Caco-2 (cell line): ENCODE measurements at regions not wholly inside any gene's neighbourhood (a gene's known extent, or its start where the extent isn't known, plus 50 kb on each side); places are given as distances from the start of the nearest gene placed in this dataset.
"Not testable (repeated sequence)": the region's sequence is repeated elsewhere in the genome, so short reads cannot be mapped to it uniquely, and the experiment has no call there.

Experiments
- BruUV-seq: library from RNA; stranded (reverse); fragments of 400-500 nt; replicated peaks from 2 replicates; lab custom pipeline; 2021; lab: Mats Ljungman, UMichigan
- CTCF ChIA-PET: fragments of 300-600 bp; sonication (Branson Sonifier 250); formaldehyde crosslinking; loops from one replicate; lab custom pipeline; 2022; ENCODE audit warnings: antibody characterized with exemption; lab: Charles Lee
- POLR2A ChIA-PET: fragments of 300-600 bp; sonication (Branson Sonifier 250); formaldehyde crosslinking; loops from one replicate; lab custom pipeline; 2022; ENCODE audit warnings: antibody characterized with exemption; lab: Charles Lee
- DNase-seq, 2 experiments: peaks; one replicate each; pipeline versions ENCODE4 v3.0.0 to v3.0.0-alpha.2; 2020 to 2022
- H3K27me3 ChIP-seq: replicated peaks from 2 replicates; pipeline ENCODE4 v1.6.0; 2011; ENCODE audit warnings: low read length; ENCODE audit not compliant: control insufficient read depth, insufficient read depth
- H3K36me3 ChIP-seq: 2 replicates; pipeline ENCODE4 v1.5.1; 2011; ENCODE audit warnings: low read length; ENCODE audit not compliant: control insufficient read depth, insufficient read depth
- H3K4me1 ChIP-seq: fragments of 250-450 bp; sonication (Bioruptor Pico); 2 replicates; pipeline ENCODE4 v1.5.1; 2020; ENCODE audit warnings: mild to moderate bottlenecking
- H3K4me3 ChIP-seq: 2 replicates; pipeline ENCODE4 v1.5.1; 2011; ENCODE audit warnings: low read depth, mild to moderate bottlenecking, control low read depth, low read length
- H3K9me3 ChIP-seq: fragments of 250-450 bp; sonication (Bioruptor Pico); 2 replicates; pipeline ENCODE4 v1.5.1; 2020; ENCODE audit warnings: mild to moderate bottlenecking, moderate library complexity
- H3K27ac Mint-ChIP-seq: one replicate; pipeline ENCODE4 v1.8.0; 2022; ENCODE audit warnings: mixed read lengths; ENCODE audit not compliant: unreplicated experiment
- H3K27me3 Mint-ChIP-seq: one replicate; pipeline ENCODE4 v1.8.0; 2022; ENCODE audit warnings: mixed read lengths; ENCODE audit not compliant: insufficient read depth, unreplicated experiment
- H3K36me3 Mint-ChIP-seq: one replicate; pipeline ENCODE4 v1.8.0; 2022; ENCODE audit warnings: mild to moderate bottlenecking, mixed read lengths; ENCODE audit not compliant: insufficient read depth, unreplicated experiment
- H3K4me1 Mint-ChIP-seq: one replicate; pipeline ENCODE4 v1.8.0; 2022; ENCODE audit warnings: low read depth, mixed read lengths; ENCODE audit not compliant: unreplicated experiment
- H3K4me3 Mint-ChIP-seq: one replicate; pipeline ENCODE4 v1.8.0; 2022; ENCODE audit warnings: mild to moderate bottlenecking, moderate library complexity, mixed read lengths; ENCODE audit not compliant: unreplicated experiment
- H3K9me3 Mint-ChIP-seq: one replicate; pipeline ENCODE4 v1.8.0; 2022; ENCODE audit warnings: mixed read lengths; ENCODE audit not compliant: unreplicated experiment
- CTCF ChIP-seq, 2 experiments: fragments of 200-600 bp in 1 of 2; IDR thresholded peaks; 1 replicate in 1 of 2; 2 replicates in 1 of 2; pipeline versions ENCODE4 v1.5.1 to v1.8.0; 2011 to 2022; ENCODE audit warnings: antibody characterized with exemption in 1 of 2, control low read depth in 1 of 2, inconsistent platforms in 1 of 2, low read depth in 1 of 2, low read length in 1 of 2, mild to moderate bottlenecking in 1 of 2, moderate library complexity in 1 of 2; ENCODE audit not compliant: insufficient read depth in 1 of 2, severe bottlenecking in 1 of 2, unreplicated experiment in 1 of 2
- intact Hi-C: fragments of 100-400 bp; cut with micrococcal nuclease; formaldehyde crosslinking; loops from one replicate; pipeline ENCODE4 v1.10.0; 2022; ENCODE audit not compliant: unreplicated experiment

DNA sequence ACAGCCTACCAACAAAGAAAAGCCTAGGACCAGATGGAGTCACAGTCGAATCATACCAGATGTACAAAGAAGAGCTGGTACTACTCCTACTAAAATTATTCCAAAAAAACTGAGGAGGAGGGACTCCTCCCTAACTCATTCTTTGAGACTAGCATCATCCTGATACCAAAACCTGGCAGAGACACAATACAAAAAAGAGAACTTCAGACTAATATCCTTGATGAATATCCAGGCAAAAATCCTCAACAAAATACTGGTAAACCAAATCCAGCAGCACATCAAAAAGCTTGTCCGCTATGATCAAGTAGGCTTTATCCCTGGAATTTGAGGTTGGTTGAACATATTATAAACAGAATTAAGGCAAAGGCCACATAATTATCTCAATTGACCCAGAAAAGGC, 900.4 kb upstream of the ARRDC3 start:
- H3K4me3 ChIP-seq = no peak overlapping the region

GRCh38 chr5:92271750-92272149, 888.6 kb upstream of the ARRDC3 start:
- H3K36me3 ChIP-seq, H3K27me3 Mint-ChIP-seq, H3K36me3 Mint-ChIP-seq, H3K4me1 Mint-ChIP-seq, H3K9me3 Mint-ChIP-seq, H3K4me3 Mint-ChIP-seq, H3K4me3 ChIP-seq, POLR2A ChIA-PET, H3K4me1 ChIP-seq, CTCF ChIA-PET, BruUV-seq, intact Hi-C loops, H3K27ac Mint-ChIP-seq, DNase-seq, H3K27me3 ChIP-seq, H3K9me3 ChIP-seq: not testable (repeated sequence)

More for the DNA sequence above, 900.4 kb upstream of the ARRDC3 start:
- TF ChIP-seq CTCF (IDR thresholded peaks at IDR 0.05; ENCODE audit: insufficient read depth in 1 of 2, low read depth in 1 of 2, low read length in 1 of 2, severe bottlenecking in 1 of 2, unreplicated experiment in 1 of 2) = no peak
- Histone ChIP-seq H3K9me3 (no peaks in the 10 kb centered on the region), H3K36me3 (no peaks in the 10 kb centered on the region), H3K4me1 (no peaks in the 10 kb centered on the region), H3K27me3 (no peaks in the 10 kb centered on the region)
- Mint-ChIP-seq H3K4me1 (no peaks in the 10 kb centered on the region), H3K27ac (no peak overlapping the region), H3K27me3 (no peaks in the 10 kb centered on the region), H3K9me3 (peaks cover 28% of the 10 kb centered on the region), H3K4me3 (no peak overlapping the region), H3K36me3 (no peaks in the 10 kb centered on the region)
- CTCF ChIA-PET = no interaction called here
- POLR2A ChIA-PET = no interaction called here
- BruUV-seq = no TSS peak
- intact Hi-C loops = no loop called here
- no peak for DNase-seq

DNA sequence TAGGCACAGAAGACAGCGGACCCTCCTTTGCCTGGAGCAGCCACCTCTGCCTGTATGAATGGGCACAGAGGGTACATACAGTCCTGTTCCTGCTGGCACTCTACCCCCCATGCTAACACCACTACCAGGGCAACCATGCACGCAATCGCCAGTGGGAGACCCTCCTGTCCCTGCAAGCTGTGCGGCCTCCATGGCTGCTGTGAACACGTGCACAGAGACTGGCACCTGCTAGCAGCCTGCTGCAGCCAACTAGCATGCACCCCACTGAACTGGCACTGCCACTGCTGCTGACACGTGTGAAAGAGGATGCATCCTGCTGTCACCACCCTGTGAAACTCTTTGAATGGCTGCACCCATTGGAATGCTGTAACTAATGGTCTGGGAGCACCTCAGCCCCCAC, 885.2 kb upstream of the ARRDC3 start:
- intact Hi-C loops = no loop called here
- H3K9me3 Mint-ChIP-seq = no peaks in the 10 kb centered on the region
- H3K27ac Mint-ChIP-seq = no peak overlapping the region
- H3K27me3 Mint-ChIP-seq = no peaks in the 10 kb centered on the region
- ChIA-PET CTCF (no interaction called here), POLR2A (no interaction called here)
- no peak for TF ChIP-seq CTCF (IDR thresholded peaks at IDR 0.05; ENCODE audit: insufficient read depth in 1 of 2, low read depth in 1 of 2, low read length in 1 of 2, severe bottlenecking in 1 of 2, unreplicated experiment in 1 of 2)
- H3K36me3 Mint-ChIP-seq = no peaks in the 10 kb centered on the region
- BruUV-seq = no TSS peak
- H3K27me3 ChIP-seq = no peaks in the 10 kb centered on the region; the same call in 1 of the 2 replicates
- no peaks in the 10 kb centered on the region for H3K4me1 Mint-ChIP-seq
- H3K4me3 ChIP-seq = no peak overlapping the region
- no peaks in the 10 kb centered on the region for H3K9me3 ChIP-seq
- no peaks in the 10 kb centered on the region for H3K36me3 ChIP-seq
- no peak for DNase-seq
- no peak overlapping the region for H3K4me3 Mint-ChIP-seq
- H3K4me1 ChIP-seq = no peaks in the 10 kb centered on the region

- H3K4me3 ChIP-seq = no peak overlapping the region
- H3K27me3 ChIP-seq = no peaks in the 10 kb centered on the region; the same call in 1 of the 2 replicates
- no peaks in the 10 kb centered on the region for H3K9me3 Mint-ChIP-seq
- BruUV-seq = no TSS peak
- no peaks in the 10 kb centered on the region for H3K9me3 ChIP-seq
- no peaks in the 10 kb centered on the region for H3K27me3 Mint-ChIP-seq
- no peaks in the 10 kb centered on the region for H3K36me3 Mint-ChIP-seq
- intact Hi-C loops = no loop called here
- no peaks in the 10 kb centered on the region for H3K4me1 ChIP-seq
- TF ChIP-seq CTCF (IDR thresholded peaks at IDR 0.05; ENCODE audit: insufficient read depth in 1 of 2, low read depth in 1 of 2, low read length in 1 of 2, severe bottlenecking in 1 of 2, unreplicated experiment in 1 of 2) = no peak
- H3K27ac Mint-ChIP-seq = no peak overlapping the region
- no peak for DNase-seq
- no peaks in the 10 kb centered on the region for H3K4me1 Mint-ChIP-seq
- CTCF ChIA-PET = no interaction called here
- POLR2A ChIA-PET = no interaction called here
- no peak overlapping the region for H3K4me3 Mint-ChIP-seq
- H3K36me3 ChIP-seq = no peaks in the 10 kb centered on the region
Observed at GRCh38 chr5:92267830-92268229, 884.7 kb upstream of the ARRDC3 start.
